Left lung (tissue), 4 donors: ENCODE measurements at regions not wholly inside any gene's neighbourhood (a gene's known extent, or its start where the extent isn't known, plus 50 kb on each side); places are given as distances from the start of the nearest gene placed in this dataset.
A peak's percentile ranks its signal among the peaks of the same experiment; 100 is the strongest.

Experiments used
- ATAC-seq: fragments of 200-7000 bp; cut with Tn5 transposase; one replicate; pipeline ENCODE4 v1.9.1; 2020; ENCODE audit warnings: moderate library complexity
- DNase-seq, 4 donors: peaks; one replicate each; pipeline ENCODE4 v3.0.0-alpha.2; 2013 to 2020
- H3K27ac ChIP-seq, 2 donors: fragments of 200-600 bp; sonication (generic) in 1 of 2; one replicate each; pipeline versions ENCODE4 v1.5.0 to v1.8.0; 2020 to 2021
- H3K27me3 ChIP-seq, 2 donors: fragments of 200-600 bp; sonication (generic) in 1 of 2; one replicate each; pipeline versions ENCODE4 v1.5.0 to v1.8.0; 2020 to 2021
- H3K36me3 ChIP-seq, 2 donors: fragments of 200-600 bp; sonication (generic) in 1 of 2; one replicate each; pipeline versions ENCODE4 v1.5.0 to v1.8.0; 2020 to 2021
- H3K4me1 ChIP-seq, 2 donors: fragments of 200-600 bp; one replicate each; pipeline ENCODE4 v1.8.0; 2021
- H3K4me3 ChIP-seq, 2 donors: fragments of 200-600 bp; sonication (generic) in 1 of 2; one replicate each; pipeline versions ENCODE4 v1.5.0 to v1.8.0; 2020 to 2021; ENCODE audit warnings: mild to moderate bottlenecking in 1 of 2
- H3K9me3 ChIP-seq, 2 donors: fragments of 200-600 bp; sonication (generic) in 1 of 2; one replicate each; pipeline versions ENCODE4 v1.5.0 to v1.8.0; 2020 to 2021
- CTCF ChIP-seq, 2 donors: fragments of 200-600 bp; sonication (generic) in 1 of 2; IDR thresholded peaks; one replicate each; pipeline versions ENCODE4 v1.5.0 to v1.8.0; 2021; ENCODE audit warnings: antibody characterized with exemption in 2 of 2
- intact Hi-C, 2 donors: fragments of 100-400 bp; cut with DNase I; formaldehyde crosslinking; loops; one replicate each; pipeline versions ENCODE4 v1.11.2 to v1.14.2; 2022
- donor health status: DM: no; HTN: yes; CAD: no.
- donor health status: DM: no; HTN: no; CAD: no.

GRCh38 chr13:68888832-68889231 is 1218.8 kb upstream of the ATXN8OS start:
- Histone ChIP-seq H3K4me3 (no peak overlapping the region), H3K36me3 (no peaks in the 10 kb centered on the region), H3K27ac (no peak overlapping the region), H3K27me3 (no peaks in the 10 kb centered on the region), H3K4me1 (no peaks in the 10 kb centered on the region), H3K9me3 (peaks cover 0 to 2% of the 10 kb centered on the region in 2 donors)
- DNase-seq (no peak), ATAC-seq (no peak)
- intact Hi-C loops, result no loop called here
- TF ChIP-seq CTCF (IDR thresholded peaks at IDR 0.05), result no peak

GRCh38 chr13:68872338-68872737 is 1235.3 kb upstream of the ATXN8OS start:
- no peak for TF ChIP-seq CTCF (IDR thresholded peaks at IDR 0.05)
- Histone ChIP-seq H3K4me3 (no peak overlapping the region), H3K27ac (no peak overlapping the region), H3K9me3 (no peaks in the 10 kb centered on the region), H3K36me3 (no peaks in the 10 kb centered on the region), H3K27me3 (no peaks in the 10 kb centered on the region), H3K4me1 (no peaks in the 10 kb centered on the region)
- DNase-seq (no peak), ATAC-seq (no peak)
- intact Hi-C loops, result no loop called here

- Histone ChIP-seq H3K27me3 (no peaks in the 10 kb centered on the region), H3K27ac (no peak overlapping the region), H3K4me3 (no peak overlapping the region), H3K36me3 (no peaks in the 10 kb centered on the region), H3K9me3 (peaks cover 0 to 8% of the 10 kb centered on the region in 2 donors), H3K4me1 (no peaks in the 10 kb centered on the region)
- no peak for DNase-seq
- intact Hi-C loops, result no loop called here
- no peak for ATAC-seq
- no peak for TF ChIP-seq CTCF (IDR thresholded peaks at IDR 0.05)
These were observed 1256.6 kb upstream of the ATXN8OS start for GRCh38 chr13:68851026-68851425.

- H3K27ac ChIP-seq, result no peak overlapping the region
- DNase-seq (peak in 1 of 4 donors; percentile 2), ATAC-seq (peak; percentile 51)
- no peaks in the 10 kb centered on the region for H3K27me3 ChIP-seq
- H3K36me3 ChIP-seq, result no peaks in the 10 kb centered on the region
- peaks cover 0 to 16% of the 10 kb centered on the region in 2 donors for H3K9me3 ChIP-seq
- no peaks in the 10 kb centered on the region for H3K4me1 ChIP-seq
- TF ChIP-seq CTCF (IDR thresholded peaks at IDR 0.05), result no peak
- intact Hi-C loops, result no loop called here
- no peak overlapping the region for H3K4me3 ChIP-seq
These were observed 1257.5 kb upstream of the ATXN8OS start for GRCh38 chr13:68850160-68850559.

GRCh38 chr13:68846663-68847062 is 1261.0 kb upstream of the ATXN8OS start:
- Histone ChIP-seq H3K9me3 (peaks cover 0 to 19% of the 10 kb centered on the region in 2 donors), H3K36me3 (no peaks in the 10 kb centered on the region), H3K27ac (no peak overlapping the region), H3K4me3 (no peak overlapping the region), H3K27me3 (no peaks in the 10 kb centered on the region), H3K4me1 (no peaks in the 10 kb centered on the region)
- ATAC-seq, result no peak
- TF ChIP-seq CTCF (IDR thresholded peaks at IDR 0.05), result no peak
- no peak for DNase-seq
- intact Hi-C loops, result no loop called here
